ENCODE measurements at regions not wholly inside any gene's neighbourhood (a gene's known extent, or its start where the extent isn't known, plus 50 kb on each side); places are given as distances from the start of the nearest gene placed in this dataset.

GRCh38 chr10:8323428-8324054 lies 269.1 kb downstream of the GATA3 start:
- Histone ChIP-seq H3K36me3 (no peaks in the 10 kb centered on the region), H3K4me1 (no peaks in the 10 kb centered on the region), H3K4me3 (no peak overlapping the region), H3K27ac (no peak overlapping the region), H3K27me3 (no peaks in the 10 kb centered on the region), H3K9me3 (no peaks in the 10 kb centered on the region)
- TF ChIP-seq POLR2A (IDR thresholded peaks at IDR 0.05): no peak
- no peak for TF ChIP-seq CTCF (IDR thresholded peaks at IDR 0.05)
- no peak for TF ChIP-seq POLR2AphosphoS5 (IDR thresholded peaks at IDR 0.05; ENCODE audit: insufficient read depth in 1 of 2, low read depth in 1 of 2)
- intact Hi-C loops (cut with DNase I): no loop called here
- DNase-seq (ENCODE audit: extremely low spot score in 2 of 2): no peak

DNA sequence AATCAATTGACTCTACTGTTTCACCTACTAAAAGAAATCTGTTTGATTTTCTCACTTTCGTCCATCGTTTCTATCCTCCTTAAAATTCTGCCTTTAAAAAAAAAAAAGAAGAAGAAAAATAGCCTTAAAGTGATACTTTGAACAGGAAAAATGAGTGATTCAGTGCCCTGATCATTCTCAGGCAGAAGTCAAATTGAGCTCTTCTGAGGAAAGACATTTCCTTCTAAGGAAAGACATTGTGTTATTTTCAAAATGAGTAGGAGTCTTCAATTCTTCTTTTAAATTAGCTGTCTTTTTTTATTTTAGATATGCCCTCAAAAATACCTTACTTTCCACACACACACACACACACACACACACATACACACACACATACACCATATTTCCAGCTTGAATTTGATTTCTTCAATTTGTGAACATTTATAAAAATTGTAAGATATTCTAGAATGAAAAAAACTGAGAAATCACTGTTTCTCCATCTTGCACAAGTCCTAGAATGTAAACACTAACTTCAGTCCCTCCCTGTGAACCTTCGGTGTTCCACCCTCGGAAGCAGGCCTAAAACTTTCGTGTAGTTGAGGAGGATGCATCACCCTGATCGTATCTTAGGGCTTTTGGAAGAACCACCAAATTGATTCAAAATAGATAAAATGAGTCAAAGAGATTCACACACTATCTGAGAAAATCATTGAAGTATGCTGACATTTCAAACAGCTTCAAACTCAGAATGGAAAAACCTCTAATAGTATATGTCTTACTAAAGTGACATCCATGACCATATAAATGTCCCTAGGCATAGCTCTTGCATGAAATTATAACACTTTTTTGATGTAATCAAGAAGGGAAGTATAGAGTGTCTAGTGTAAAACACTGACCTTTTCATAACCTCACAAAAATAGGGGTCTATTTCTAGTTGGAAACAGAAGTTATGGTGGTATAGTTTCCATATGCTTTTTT lies 270.8 kb downstream of the GATA3 start:
- Histone ChIP-seq H3K4me3 (no peak overlapping the region), H3K4me1 (no peaks in the 10 kb centered on the region), H3K36me3 (no peaks in the 10 kb centered on the region), H3K9me3 (no peaks in the 10 kb centered on the region), H3K27me3 (no peaks in the 10 kb centered on the region), H3K27ac (no peak overlapping the region)
- intact Hi-C loops (cut with DNase I): no loop called here
- DNase-seq (ENCODE audit: extremely low spot score in 2 of 2): no peak
- TF ChIP-seq POLR2AphosphoS5 (IDR thresholded peaks at IDR 0.05; ENCODE audit: insufficient read depth in 1 of 2, low read depth in 1 of 2) (no peak), CTCF (IDR thresholded peaks at IDR 0.05) (no peak), POLR2A (IDR thresholded peaks at IDR 0.05) (no peak)

DNA sequence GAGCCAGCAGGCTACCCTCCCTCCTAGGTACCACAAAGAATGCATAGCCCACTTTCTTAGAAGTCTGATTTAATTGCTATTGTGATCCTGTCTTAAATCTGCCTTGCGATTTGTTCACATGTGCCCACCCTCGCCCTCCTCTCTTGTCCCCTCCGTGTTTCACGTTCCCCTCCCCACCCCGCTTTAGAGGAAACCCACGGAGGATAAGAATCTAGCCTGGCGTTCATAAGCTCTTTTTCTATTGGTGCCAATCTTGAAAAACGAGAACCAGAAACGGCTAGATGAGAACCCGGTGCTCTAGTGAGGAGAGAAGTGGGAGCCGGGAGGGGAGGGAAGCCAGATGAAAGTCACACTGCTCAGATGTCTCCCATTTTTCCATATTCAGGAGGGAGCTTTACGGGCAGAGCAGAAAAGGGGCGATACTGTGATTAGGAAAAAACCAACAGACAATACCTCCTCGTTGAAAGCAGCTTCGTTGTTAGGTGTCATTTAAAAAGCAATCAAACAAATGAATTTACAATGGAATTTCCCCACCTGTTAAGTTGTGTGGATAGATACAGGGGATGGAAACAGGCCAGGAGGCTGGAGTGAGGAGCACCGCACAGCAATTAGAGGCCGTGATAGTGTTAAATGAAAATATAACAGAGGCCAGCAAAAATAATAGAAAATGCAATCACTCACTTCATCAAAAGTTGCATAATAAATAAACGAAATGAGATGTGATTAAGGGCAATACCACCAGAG lies 272.1 kb downstream of the GATA3 start:
- no peaks in the 10 kb centered on the region for H3K27me3 ChIP-seq
- no peaks in the 10 kb centered on the region for H3K36me3 ChIP-seq

GRCh38 chr10:8327140-8327423 lies 272.6 kb downstream of the GATA3 start:
- TF ChIP-seq POLR2A (IDR thresholded peaks at IDR 0.05) (no peak), POLR2AphosphoS5 (IDR thresholded peaks at IDR 0.05; ENCODE audit: insufficient read depth in 1 of 2, low read depth in 1 of 2) (no peak), CTCF (IDR thresholded peaks at IDR 0.05) (no peak)
- no peaks in the 10 kb centered on the region for H3K27me3 ChIP-seq
- intact Hi-C loops (cut with DNase I): no loop called here

More for the DNA sequence above, 272.1 kb downstream of the GATA3 start:
- no peak for DNase-seq (ENCODE audit: extremely low spot score in 2 of 2)
- Histone ChIP-seq H3K27ac (no peak overlapping the region), H3K9me3 (no peaks in the 10 kb centered on the region), H3K4me1 (no peaks in the 10 kb centered on the region), H3K4me3 (no peak overlapping the region)
- intact Hi-C loops (cut with DNase I): no loop called here
- TF ChIP-seq POLR2A (IDR thresholded peaks at IDR 0.05) (no peak), POLR2AphosphoS5 (IDR thresholded peaks at IDR 0.05; ENCODE audit: insufficient read depth in 1 of 2, low read depth in 1 of 2) (no peak), CTCF (IDR thresholded peaks at IDR 0.05) (no peak)

More at GRCh38 chr10:8327140-8327423, 272.6 kb downstream of the GATA3 start:
- Histone ChIP-seq H3K36me3 (no peaks in the 10 kb centered on the region), H3K4me1 (peaks cover 3% of the 10 kb centered on the region), H3K9me3 (no peaks in the 10 kb centered on the region), H3K4me3 (no peak overlapping the region), H3K27ac (no peak overlapping the region)
- no peak for DNase-seq (ENCODE audit: extremely low spot score in 2 of 2)
